Urinary bladder (tissue), 3 donors: ENCODE measurements at regions not wholly inside any gene's neighbourhood (a gene's known extent, or its start where the extent isn't known, plus 50 kb on each side); places are given as distances from the start of the nearest gene placed in this dataset.

Experiments
- DNase-seq: peaks from one replicate; pipeline ENCODE4 v3.0.0-alpha.2; 2015; ENCODE audit errors: extremely low spot score
- H3K27ac ChIP-seq: one replicate; pipeline ENCODE4 v1.5.1; 2013; ENCODE audit warnings: low read depth, mild to moderate bottlenecking, moderate library complexity
- H3K36me3 ChIP-seq: one replicate; pipeline ENCODE4 v1.6.1; 2013; ENCODE audit warnings: mild to moderate bottlenecking, moderate library complexity; ENCODE audit not compliant: insufficient read depth
- H3K4me1 ChIP-seq: one replicate; pipeline ENCODE4 v1.6.1; 2013; ENCODE audit warnings: mild to moderate bottlenecking, moderate library complexity; ENCODE audit not compliant: insufficient read depth
- H3K4me3 ChIP-seq: one replicate; pipeline ENCODE4 v1.5.1; 2013; ENCODE audit warnings: low read depth, low read length
- WGBS: extraction: QIAGEN DNeasy Blood & Tissue Kit; methylation state at CpG from one replicate; pipeline ENCODE4 v1.1.7; 2013; 5-methylcytosine and 5-hydroxymethylcytosine counted together
- donor health status: healthy with polysubstance abuse.
- donor health status: healthy.

DNA sequence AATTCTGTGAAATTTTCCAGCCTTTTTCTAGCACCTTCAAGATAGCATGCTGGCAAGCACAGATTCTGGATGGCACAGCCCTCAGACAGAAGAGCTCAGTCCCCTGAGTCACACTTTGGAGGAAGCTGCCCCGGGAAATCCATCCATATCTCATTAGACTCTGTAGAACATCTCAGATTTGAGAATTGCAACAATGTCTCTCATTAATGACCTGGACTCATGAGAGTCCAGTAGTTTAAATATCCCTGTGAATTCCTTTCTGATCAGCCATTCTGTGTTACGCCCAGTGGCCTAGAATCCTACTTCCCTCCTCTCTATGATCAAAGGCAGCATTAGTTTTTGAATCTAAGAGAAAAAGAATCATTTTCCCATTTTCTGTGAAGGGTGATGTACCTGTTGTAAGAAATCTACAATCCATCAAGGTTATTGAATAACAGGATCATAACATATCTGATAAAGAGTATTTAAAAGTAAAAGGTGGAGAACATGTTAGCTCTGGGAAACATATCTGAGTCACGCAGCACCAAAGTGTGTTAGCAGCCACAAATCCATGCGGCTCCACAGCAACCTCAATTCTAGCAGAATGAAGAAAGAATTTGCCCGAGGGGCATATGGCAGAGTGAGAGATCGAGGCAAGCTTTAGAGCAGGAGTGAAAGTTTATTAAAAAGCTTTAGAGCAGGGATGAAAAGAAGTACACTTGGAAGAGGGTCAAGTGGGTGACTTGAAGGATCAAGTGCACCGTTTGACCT is 855.6 kb upstream of the TMEM132C start:
- 75% methylated on average over 7 of the region's 7 CpGs for WGBS

GRCh38 chr12:127411981-127412380 is 855.0 kb upstream of the TMEM132C start:
- Histone ChIP-seq H3K36me3 (no peaks in the 10 kb centered on the region), H3K27ac (no peak overlapping the region), H3K4me3 (no peak overlapping the region), H3K4me1 (no peaks in the 10 kb centered on the region)
- no peak for DNase-seq
- WGBS: 92% methylated on average over 11 of the region's 11 CpGs

More for the DNA sequence above, 855.6 kb upstream of the TMEM132C start:
- Histone ChIP-seq H3K36me3 (no peaks in the 10 kb centered on the region), H3K27ac (no peak overlapping the region), H3K4me1 (no peaks in the 10 kb centered on the region), H3K4me3 (no peak overlapping the region)
- DNase-seq: no peak

DNA sequence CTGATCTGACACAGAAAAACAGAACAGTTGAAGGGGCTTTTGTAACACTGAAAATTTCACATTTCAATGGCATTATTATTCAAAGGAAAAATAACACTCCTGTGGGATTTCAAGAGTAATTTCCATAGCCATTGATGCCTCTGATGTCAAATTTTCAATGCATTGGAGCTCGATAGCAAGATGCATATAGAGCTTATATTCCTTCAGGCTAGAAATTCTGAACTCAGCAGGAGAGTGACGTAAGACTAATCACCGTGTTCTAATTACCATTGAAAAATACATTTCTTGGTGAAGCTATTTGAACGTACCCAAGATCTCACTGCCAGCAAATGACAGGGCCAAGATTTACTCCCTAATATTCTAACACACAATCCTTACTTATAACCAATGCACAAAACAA is 854.1 kb upstream of the TMEM132C start:
- WGBS: 79% methylated on average over 4 of the region's 4 CpGs
- no peaks in the 10 kb centered on the region for H3K4me1 ChIP-seq
- H3K4me3 ChIP-seq: no peak overlapping the region
- DNase-seq: no peak
- H3K36me3 ChIP-seq: no peaks in the 10 kb centered on the region
- H3K27ac ChIP-seq: no peak overlapping the region

- WGBS: 68% methylated on average over 8 of the region's 8 CpGs
- no peak overlapping the region for H3K4me3 ChIP-seq
- H3K36me3 ChIP-seq: no peaks in the 10 kb centered on the region
- no peak overlapping the region for H3K27ac ChIP-seq
- DNase-seq: no peak
- no peaks in the 10 kb centered on the region for H3K4me1 ChIP-seq
Observed at GRCh38 chr12:127414186-127414585, 852.8 kb upstream of the TMEM132C start.

GRCh38 chr12:127414636-127415035 is 852.3 kb upstream of the TMEM132C start:
- Histone ChIP-seq H3K36me3 (no peaks in the 10 kb centered on the region), H3K4me1 (no peaks in the 10 kb centered on the region), H3K27ac (no peak overlapping the region), H3K4me3 (no peak overlapping the region)
- DNase-seq: no peak
- 86% methylated on average over 2 of the region's 2 CpGs for WGBS

DNA sequence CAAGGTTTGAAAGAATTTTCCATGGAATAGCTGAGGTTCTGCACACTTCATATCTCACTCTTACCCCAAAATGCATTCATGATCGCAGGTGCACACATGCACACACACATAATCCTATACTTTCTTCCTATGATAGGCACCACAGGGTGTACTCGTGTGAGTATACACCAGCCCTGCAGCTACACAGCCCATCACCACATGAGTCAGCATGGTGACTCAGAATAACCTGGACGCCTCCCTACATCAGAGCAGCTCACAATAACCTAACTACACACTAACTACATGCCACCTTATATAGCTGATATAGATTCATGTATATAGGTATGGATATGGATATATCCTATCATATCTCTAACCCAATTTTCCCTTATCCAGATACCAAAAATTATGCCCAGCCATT is 850.2 kb upstream of the TMEM132C start:
- no peaks in the 10 kb centered on the region for H3K36me3 ChIP-seq
- H3K4me3 ChIP-seq: no peak overlapping the region
- DNase-seq: no peak
- no peak overlapping the region for H3K27ac ChIP-seq
- H3K4me1 ChIP-seq: no peaks in the 10 kb centered on the region
- 80% methylated on average over 3 of the region's 3 CpGs for WGBS

- no peak overlapping the region for H3K4me3 ChIP-seq
- DNase-seq: no peak
- no peaks in the 10 kb centered on the region for H3K36me3 ChIP-seq
- no peaks in the 10 kb centered on the region for H3K4me1 ChIP-seq
- WGBS: 70% methylated on average over 2 of the region's 2 CpGs
- H3K27ac ChIP-seq: no peak overlapping the region
Observed at GRCh38 chr12:127419111-127419510, 847.9 kb upstream of the TMEM132C start.

GRCh38 chr12:127421614-127422013 is 845.4 kb upstream of the TMEM132C start:
- DNase-seq: no peak
- H3K27ac ChIP-seq: no peak overlapping the region
- no peaks in the 10 kb centered on the region for H3K4me1 ChIP-seq
- H3K4me3 ChIP-seq: no peak overlapping the region
- no peaks in the 10 kb centered on the region for H3K36me3 ChIP-seq
- 76% methylated on average over 5 of the region's 5 CpGs for WGBS

- Histone ChIP-seq H3K4me1 (no peaks in the 10 kb centered on the region), H3K4me3 (no peak overlapping the region), H3K27ac (no peak overlapping the region), H3K36me3 (no peaks in the 10 kb centered on the region)
- 88% methylated on average over 9 of the region's 9 CpGs for WGBS
- DNase-seq: no peak
Observed at GRCh38 chr12:127422935-127423566, 843.9 kb upstream of the TMEM132C start.

DNA sequence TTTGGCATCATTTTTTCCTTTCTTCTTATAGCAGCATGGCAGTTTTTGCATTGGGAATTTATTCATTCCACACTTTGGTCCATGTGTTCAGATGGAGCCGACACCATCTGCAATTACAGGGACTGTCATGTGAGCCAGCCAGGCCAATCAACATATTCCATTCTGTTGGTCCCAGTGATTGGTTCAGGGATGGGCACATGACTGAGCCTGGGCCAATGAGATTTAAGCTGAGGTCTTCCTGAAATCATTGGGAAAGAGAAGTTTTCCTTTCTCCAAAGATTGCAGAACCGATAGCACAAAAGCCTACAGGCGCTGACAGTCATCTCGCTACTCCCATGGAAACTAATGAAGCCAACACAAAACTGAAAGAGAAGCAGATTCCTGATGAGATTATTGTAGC is 841.5 kb upstream of the TMEM132C start:
- no peaks in the 10 kb centered on the region for H3K36me3 ChIP-seq
- H3K4me1 ChIP-seq: no peaks in the 10 kb centered on the region
- H3K4me3 ChIP-seq: no peak overlapping the region
- 90% methylated on average over 4 of the region's 4 CpGs for WGBS
- H3K27ac ChIP-seq: no peak overlapping the region
- no peak for DNase-seq

- H3K4me1 ChIP-seq: no peaks in the 10 kb centered on the region
- H3K36me3 ChIP-seq: no peaks in the 10 kb centered on the region
- no peak overlapping the region for H3K4me3 ChIP-seq
- WGBS: 80% methylated on average over 6 of the region's 6 CpGs
- no peak overlapping the region for H3K27ac ChIP-seq
- no peak for DNase-seq
Observed at GRCh38 chr12:127428420-127428819, 838.5 kb upstream of the TMEM132C start.

DNA sequence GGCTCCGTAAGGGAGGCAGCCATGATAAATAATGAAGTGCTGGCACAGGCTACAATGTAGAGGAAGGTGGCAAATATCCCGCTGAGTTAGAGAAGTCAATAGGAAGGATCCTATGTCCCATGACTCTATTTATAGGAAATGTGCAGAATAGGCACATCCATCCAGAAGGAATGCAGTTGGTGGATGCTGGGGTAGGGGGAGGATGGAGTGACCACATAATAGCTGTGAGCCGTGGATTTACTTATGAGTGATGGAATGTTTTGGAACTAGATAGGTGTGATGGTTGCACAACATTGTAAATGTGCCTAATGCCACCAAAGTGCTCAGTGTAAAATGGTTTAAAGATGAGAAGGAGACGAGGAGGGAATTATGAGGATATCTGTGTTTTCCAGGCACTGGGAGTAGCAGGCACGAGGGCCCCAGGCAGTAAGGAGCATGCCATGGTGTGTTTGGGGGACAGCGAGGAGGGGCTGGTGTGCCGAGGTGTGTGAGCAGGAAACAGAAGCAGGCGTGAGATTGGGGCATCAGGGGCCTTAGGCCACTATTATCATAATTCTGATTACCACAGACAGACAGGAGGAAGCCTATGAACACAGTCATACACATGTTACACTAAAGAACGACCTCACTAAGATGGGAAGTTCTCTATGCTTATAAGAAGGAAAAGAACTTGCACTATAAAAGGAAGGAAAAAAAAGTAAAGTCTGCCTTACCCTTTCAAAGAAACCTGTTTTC is 837.3 kb upstream of the TMEM132C start:
- WGBS: 57% methylated on average over 9 of the region's 9 CpGs
- H3K4me1 ChIP-seq: no peaks in the 10 kb centered on the region
- H3K36me3 ChIP-seq: no peaks in the 10 kb centered on the region
- no peak overlapping the region for H3K4me3 ChIP-seq
- H3K27ac ChIP-seq: no peak overlapping the region
- DNase-seq: no peak

GRCh38 chr12:127430401-127430800 is 836.6 kb upstream of the TMEM132C start:
- no peaks in the 10 kb centered on the region for H3K4me1 ChIP-seq
- no peak overlapping the region for H3K4me3 ChIP-seq
- H3K36me3 ChIP-seq: no peaks in the 10 kb centered on the region
- WGBS: 75% methylated on average over 9 of the region's 9 CpGs
- DNase-seq: no peak
- no peak overlapping the region for H3K27ac ChIP-seq

- whole genome bisulfite sequencing: 84% methylated on average over 6 of the region's 6 CpGs
Observed at GRCh38 chr12:127431177-127431576, 835.8 kb upstream of the TMEM132C start.

More at GRCh38 chr12:127431177-127431576, 835.8 kb upstream of the TMEM132C start:
- DNase-seq: no peak
- H3K36me3 ChIP-seq: no peaks in the 10 kb centered on the region
- no peak overlapping the region for H3K4me3 ChIP-seq
- H3K27ac ChIP-seq: no peak overlapping the region
- H3K4me1 ChIP-seq: no peaks in the 10 kb centered on the region
